ENCODE measurements at regions not wholly inside any gene's neighbourhood (a gene's known extent, or its start where the extent isn't known, plus 50 kb on each side); places are given as distances from the start of the nearest gene placed in this dataset.

DNA sequence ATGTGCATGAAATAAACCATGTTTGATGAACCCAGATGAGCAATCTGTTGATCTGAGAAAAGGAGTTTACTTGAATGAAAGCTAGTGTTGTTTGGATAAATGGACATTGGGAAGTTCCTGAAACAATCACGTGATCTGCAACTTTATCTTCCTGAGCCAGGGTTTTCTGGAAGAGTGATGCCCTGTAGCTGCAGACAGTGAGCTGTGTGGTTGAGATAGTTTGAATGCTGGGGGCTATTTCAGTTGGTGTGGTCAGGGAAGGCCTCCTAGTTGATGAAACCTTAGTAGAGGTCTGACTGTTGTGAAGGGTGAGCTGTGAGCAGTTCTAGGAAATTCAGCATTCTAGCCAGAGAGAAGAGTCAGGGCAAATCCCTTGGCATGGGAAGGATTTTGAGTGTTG is 643.7 kb downstream of the UTRN start:
- DNase-seq = no peak
- no peaks in the 10 kb centered on the region for H3K27me3 Mint-ChIP-seq (ENCODE audit: unreplicated experiment)
- TF ChIP-seq, protein P1, sequence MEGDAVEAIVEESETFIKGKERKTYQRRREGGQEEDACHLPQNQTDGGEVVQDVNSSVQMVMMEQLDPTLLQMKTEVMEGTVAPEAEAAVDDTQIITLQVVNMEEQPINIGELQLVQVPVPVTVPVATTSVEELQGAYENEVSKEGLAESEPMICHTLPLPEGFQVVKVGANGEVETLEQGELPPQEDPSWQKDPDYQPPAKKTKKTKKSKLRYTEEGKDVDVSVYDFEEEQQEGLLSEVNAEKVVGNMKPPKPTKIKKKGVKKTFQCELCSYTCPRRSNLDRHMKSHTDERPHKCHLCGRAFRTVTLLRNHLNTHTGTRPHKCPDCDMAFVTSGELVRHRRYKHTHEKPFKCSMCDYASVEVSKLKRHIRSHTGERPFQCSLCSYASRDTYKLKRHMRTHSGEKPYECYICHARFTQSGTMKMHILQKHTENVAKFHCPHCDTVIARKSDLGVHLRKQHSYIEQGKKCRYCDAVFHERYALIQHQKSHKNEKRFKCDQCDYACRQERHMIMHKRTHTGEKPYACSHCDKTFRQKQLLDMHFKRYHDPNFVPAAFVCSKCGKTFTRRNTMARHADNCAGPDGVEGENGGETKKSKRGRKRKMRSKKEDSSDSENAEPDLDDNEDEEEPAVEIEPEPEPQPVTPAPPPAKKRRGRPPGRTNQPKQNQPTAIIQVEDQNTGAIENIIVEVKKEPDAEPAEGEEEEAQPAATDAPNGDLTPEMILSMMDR (IDR thresholded peaks at IDR 0.05; ENCODE audit: unreplicated experiment) = no peak
- H3K27ac Mint-ChIP-seq (ENCODE audit: unreplicated experiment) = no peak overlapping the region
- BruUV-seq (replicated peaks) = no TSS peak
- CTCF ChIA-PET = no interaction called here
- H3K4me3 Mint-ChIP-seq (ENCODE audit: low read depth, unreplicated experiment) = no peak overlapping the region
- intact Hi-C loops (cut with micrococcal nuclease; ENCODE audit: unreplicated experiment) = no loop called here
- H3K4me1 Mint-ChIP-seq (ENCODE audit: low read depth, unreplicated experiment) = peaks cover 9% of the 10 kb centered on the region
- H3K9me3 Mint-ChIP-seq (ENCODE audit: low read depth, unreplicated experiment) = peaks cover 2% of the 10 kb centered on the region
- no peaks in the 10 kb centered on the region for H3K36me3 Mint-ChIP-seq (ENCODE audit: insufficient read depth, unreplicated experiment)

DNA sequence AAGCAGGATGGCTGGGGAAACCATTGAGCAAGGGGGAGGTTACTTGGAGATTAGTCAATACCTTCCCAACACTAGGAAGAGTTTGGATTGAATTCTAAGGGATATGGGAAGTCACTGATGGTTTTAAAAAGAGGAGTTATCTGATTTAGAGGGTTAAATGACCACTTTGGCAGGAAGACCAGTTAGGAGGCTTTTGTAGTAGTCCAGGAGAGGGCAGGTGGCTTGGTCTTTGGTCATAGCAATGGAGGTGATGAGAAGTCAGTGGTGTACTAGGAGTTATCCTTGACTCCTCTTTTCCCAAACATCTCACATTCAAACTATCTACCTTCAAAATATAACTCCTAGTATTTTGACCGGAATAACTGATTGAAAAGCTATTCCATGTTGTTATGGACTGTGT is 644.1 kb downstream of the UTRN start:
- H3K27me3 Mint-ChIP-seq (ENCODE audit: unreplicated experiment) = no peaks in the 10 kb centered on the region
- TF ChIP-seq, protein P1 (IDR thresholded peaks at IDR 0.05; ENCODE audit: unreplicated experiment) = no peak
- peaks cover 4% of the 10 kb centered on the region for H3K4me1 Mint-ChIP-seq (ENCODE audit: low read depth, unreplicated experiment)
- intact Hi-C loops (cut with micrococcal nuclease; ENCODE audit: unreplicated experiment) = no loop called here
- H3K27ac Mint-ChIP-seq (ENCODE audit: unreplicated experiment) = no peak overlapping the region
- no peaks in the 10 kb centered on the region for H3K36me3 Mint-ChIP-seq (ENCODE audit: insufficient read depth, unreplicated experiment)
- no peak for DNase-seq
- BruUV-seq (replicated peaks) = no TSS peak
- peaks cover 2% of the 10 kb centered on the region for H3K9me3 Mint-ChIP-seq (ENCODE audit: low read depth, unreplicated experiment)
- CTCF ChIA-PET = no interaction called here
- no peak overlapping the region for H3K4me3 Mint-ChIP-seq (ENCODE audit: low read depth, unreplicated experiment)

DNA sequence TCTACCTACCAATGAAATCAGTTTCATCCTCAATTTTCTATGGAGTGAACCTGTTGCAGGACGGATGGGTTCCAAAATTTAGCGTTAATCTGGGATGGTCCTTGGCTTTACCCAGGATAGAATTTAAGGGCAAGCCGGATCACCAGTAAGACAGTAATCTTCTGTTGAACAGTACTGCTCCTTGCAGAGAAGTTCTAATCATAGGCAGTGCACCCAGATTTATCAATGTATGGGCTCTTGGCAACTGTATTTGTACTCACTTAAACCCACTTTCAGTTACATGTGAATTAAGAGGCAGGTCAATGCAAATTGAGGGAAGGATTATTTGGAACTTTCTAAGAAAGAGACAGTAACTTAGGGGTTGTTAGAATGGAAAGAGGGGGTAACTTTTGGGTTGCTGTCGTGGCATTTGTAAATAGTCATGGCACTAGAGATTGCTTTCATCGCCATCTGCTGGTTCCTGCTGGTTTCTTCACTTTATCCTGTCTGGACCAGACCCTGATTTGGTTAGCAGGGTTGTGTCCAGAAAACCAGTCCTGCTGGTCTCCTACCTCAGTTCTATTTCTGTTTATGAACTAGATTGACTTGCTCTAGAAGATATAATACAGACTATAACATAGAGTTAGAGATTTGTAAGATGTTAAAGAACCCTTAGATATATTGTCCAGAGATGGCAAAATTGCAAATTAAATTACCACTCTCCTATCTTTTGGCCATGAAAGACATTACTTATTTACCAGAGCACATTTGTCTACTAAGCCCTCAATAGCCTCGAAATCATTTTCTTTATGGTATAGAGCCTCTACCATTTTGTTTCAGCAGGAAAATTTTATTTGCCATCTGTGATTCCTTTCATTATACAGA is 646.3 kb downstream of the UTRN start:
- DNase-seq = peak; percentile 39
- BruUV-seq (replicated peaks) = no TSS peak
- no peaks in the 10 kb centered on the region for H3K36me3 Mint-ChIP-seq (ENCODE audit: insufficient read depth, unreplicated experiment)
- intact Hi-C loops (cut with micrococcal nuclease; ENCODE audit: unreplicated experiment) = loop anchor here (2.0 to 10.0 kb wide), 2 partner anchors 277 to 347 kb away; no protein-coding TSS in a partner anchor
- CTCF ChIA-PET = no interaction called here
- H3K27ac Mint-ChIP-seq (ENCODE audit: unreplicated experiment) = no peak overlapping the region
- TF ChIP-seq, protein P1 (IDR thresholded peaks at IDR 0.05; ENCODE audit: unreplicated experiment) = peak; percentile 35
- H3K4me1 Mint-ChIP-seq (ENCODE audit: low read depth, unreplicated experiment) = no peaks in the 10 kb centered on the region
- peaks cover 2% of the 10 kb centered on the region for H3K9me3 Mint-ChIP-seq (ENCODE audit: low read depth, unreplicated experiment)
- H3K4me3 Mint-ChIP-seq (ENCODE audit: low read depth, unreplicated experiment) = no peak overlapping the region
- no peaks in the 10 kb centered on the region for H3K27me3 Mint-ChIP-seq (ENCODE audit: unreplicated experiment)

DNA sequence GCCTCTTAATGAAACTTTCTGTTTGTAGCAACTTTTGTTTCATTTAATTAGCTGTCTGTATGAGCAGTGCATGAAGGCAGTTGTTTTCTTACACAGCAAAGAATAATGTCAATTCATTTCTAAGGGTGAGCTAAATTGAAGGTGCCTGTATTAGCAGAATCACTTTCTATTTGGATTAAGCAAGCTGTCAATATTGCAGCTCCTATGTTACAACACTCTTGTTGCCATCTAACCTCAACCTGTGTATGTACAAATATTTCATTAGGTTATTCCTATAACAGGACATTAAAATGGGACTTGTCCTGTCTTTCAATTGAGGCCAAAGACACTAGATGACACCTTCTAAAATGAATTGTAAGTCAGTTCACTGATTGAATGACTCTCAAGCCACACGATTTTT is 647.5 kb downstream of the UTRN start:
- TF ChIP-seq, protein P1 (IDR thresholded peaks at IDR 0.05; ENCODE audit: unreplicated experiment) = no peak
- intact Hi-C loops (cut with micrococcal nuclease; ENCODE audit: unreplicated experiment) = loop anchor here (10.0 kb wide), 1 partner anchor 278 kb away; no protein-coding TSS in a partner anchor
- DNase-seq = no peak
- no peaks in the 10 kb centered on the region for H3K27me3 Mint-ChIP-seq (ENCODE audit: unreplicated experiment)
- BruUV-seq (replicated peaks) = no TSS peak
- peaks cover 2% of the 10 kb centered on the region for H3K9me3 Mint-ChIP-seq (ENCODE audit: low read depth, unreplicated experiment)
- no peak overlapping the region for H3K27ac Mint-ChIP-seq (ENCODE audit: unreplicated experiment)
- CTCF ChIA-PET = no interaction called here
- H3K4me3 Mint-ChIP-seq (ENCODE audit: low read depth, unreplicated experiment) = no peak overlapping the region
- no peaks in the 10 kb centered on the region for H3K36me3 Mint-ChIP-seq (ENCODE audit: insufficient read depth, unreplicated experiment)
- no peaks in the 10 kb centered on the region for H3K4me1 Mint-ChIP-seq (ENCODE audit: low read depth, unreplicated experiment)
